Upper lobe of left lung (tissue), 6 donors: ENCODE measurements at regions not wholly inside any gene's neighbourhood (a gene's known extent, or its start where the extent isn't known, plus 50 kb on each side); places are given as distances from the start of the nearest gene placed in this dataset.

Source experiments
- ATAC-seq, 2 donors: fragments of 200-7000 bp; cut with Tn5 transposase; one replicate each; pipeline ENCODE4 v1.9.1; 2022; ENCODE audit warnings: mild to moderate bottlenecking in 2 of 2, moderate library complexity in 2 of 2; ENCODE audit not compliant: low FRiP score in 2 of 2
- DNase-seq, 2 donors: peaks; one replicate each; pipeline ENCODE4 v3.0.0-alpha.2; 2019 to 2020
- H3K27ac ChIP-seq, 4 donors: fragments of 200-600 bp; sonication (generic); one replicate each; pipeline ENCODE4 v1.5.1; 2016 to 2019
- H3K27me3 ChIP-seq, 4 donors: fragments of 200-600 bp; sonication (generic); one replicate each; pipeline ENCODE4 v1.5.1; 2017 to 2019
- H3K36me3 ChIP-seq, 4 donors: fragments of 200-600 bp; sonication (generic); one replicate each; pipeline ENCODE4 v1.5.1; 2016 to 2019
- H3K4me1 ChIP-seq, 4 donors: fragments of 200-600 bp; sonication (generic); one replicate each; pipeline ENCODE4 v1.5.1; 2018 to 2019
- H3K4me3 ChIP-seq, 4 donors: fragments of 200-600 bp; sonication (generic); one replicate each; pipeline ENCODE4 v1.5.1; 2017 to 2019; ENCODE audit warnings: mild to moderate bottlenecking in 2 of 4, moderate library complexity in 1 of 4
- H3K9me3 ChIP-seq, 4 donors: fragments of 200-600 bp; sonication (generic); one replicate each; pipeline ENCODE4 v1.5.1; 2018 to 2019
- EP300 ChIP-seq, 4 donors: sonication (generic); formaldehyde crosslinking; IDR thresholded peaks; one replicate each; pipeline ENCODE4 v1.5.1; 2017; ENCODE audit warnings: antibody characterized with exemption in 4 of 4, control low read depth in 2 of 4
- POLR2A ChIP-seq, 4 donors: fragments of 450-650 bp; IDR thresholded peaks; one replicate each; pipeline ENCODE4 v1.5.1; 2016 to 2017; ENCODE audit warnings: antibody characterized with exemption in 4 of 4, mild to moderate bottlenecking in 2 of 4
- POLR2AphosphoS5 ChIP-seq, 2 donors: sonication (generic); formaldehyde crosslinking; IDR thresholded peaks; one replicate each; pipeline ENCODE4 v1.5.1; 2017; ENCODE audit warnings: antibody characterized with exemption in 2 of 2
- WGBS, 2 donors: methylation state at CpG; one replicate each; pipeline ENCODE4 v1.1.5; 2017 to 2018; 5-methylcytosine and 5-hydroxymethylcytosine counted together
- TF ChIP-seq, protein P1 (sequence below), 6 experiments: fragments of 450-650 bp in 4 of 6; fragments of 200-600 bp in 2 of 6; sonication (generic) in 2 of 6; IDR thresholded peaks; one replicate each; pipeline ENCODE4 v1.5.1; 2016 to 2019; ENCODE audit warnings: antibody characterized with exemption in 6 of 6
- donor health status: DM: no; HTN: no; CAD: no; lungs with moderate emphysema.
- donor health status: DM: no; HTN: yes; CAD: no; lungs with severe emphysema.

DNA sequence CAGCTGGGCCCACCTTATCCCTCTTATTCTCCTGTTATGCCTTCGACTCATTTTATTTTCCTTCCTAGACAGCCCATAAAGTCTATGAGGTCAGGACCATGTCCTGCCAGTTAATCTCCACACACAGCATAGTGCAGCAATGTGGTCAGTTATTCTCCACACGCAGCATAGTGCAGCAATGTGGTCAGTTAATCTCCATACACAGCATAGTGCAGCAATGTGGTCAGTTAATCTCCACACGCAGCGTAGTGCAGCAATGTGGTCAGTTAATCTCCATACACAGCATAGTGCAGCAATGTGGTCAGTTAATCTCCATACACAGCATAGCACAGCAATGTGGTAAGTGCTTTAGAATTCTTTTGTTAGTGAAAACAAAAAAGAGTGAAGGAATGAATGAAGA is 77.8 kb downstream of the TEX36 start:
- H3K27me3 ChIP-seq = no peaks in the 10 kb centered on the region
- H3K9me3 ChIP-seq = no peaks in the 10 kb centered on the region
- no peak overlapping the region for H3K4me3 ChIP-seq
- no peaks in the 10 kb centered on the region for H3K4me1 ChIP-seq
- 70 to 93% methylated on average over 4 of the region's 4 CpGs for WGBS, 2 donors
- no peaks in the 10 kb centered on the region for H3K36me3 ChIP-seq
- no peak for ATAC-seq
- no peak for DNase-seq
- TF ChIP-seq, protein P1, sequence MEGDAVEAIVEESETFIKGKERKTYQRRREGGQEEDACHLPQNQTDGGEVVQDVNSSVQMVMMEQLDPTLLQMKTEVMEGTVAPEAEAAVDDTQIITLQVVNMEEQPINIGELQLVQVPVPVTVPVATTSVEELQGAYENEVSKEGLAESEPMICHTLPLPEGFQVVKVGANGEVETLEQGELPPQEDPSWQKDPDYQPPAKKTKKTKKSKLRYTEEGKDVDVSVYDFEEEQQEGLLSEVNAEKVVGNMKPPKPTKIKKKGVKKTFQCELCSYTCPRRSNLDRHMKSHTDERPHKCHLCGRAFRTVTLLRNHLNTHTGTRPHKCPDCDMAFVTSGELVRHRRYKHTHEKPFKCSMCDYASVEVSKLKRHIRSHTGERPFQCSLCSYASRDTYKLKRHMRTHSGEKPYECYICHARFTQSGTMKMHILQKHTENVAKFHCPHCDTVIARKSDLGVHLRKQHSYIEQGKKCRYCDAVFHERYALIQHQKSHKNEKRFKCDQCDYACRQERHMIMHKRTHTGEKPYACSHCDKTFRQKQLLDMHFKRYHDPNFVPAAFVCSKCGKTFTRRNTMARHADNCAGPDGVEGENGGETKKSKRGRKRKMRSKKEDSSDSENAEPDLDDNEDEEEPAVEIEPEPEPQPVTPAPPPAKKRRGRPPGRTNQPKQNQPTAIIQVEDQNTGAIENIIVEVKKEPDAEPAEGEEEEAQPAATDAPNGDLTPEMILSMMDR (IDR thresholded peaks at IDR 0.05) = no peak
- TF ChIP-seq POLR2AphosphoS5 (IDR thresholded peaks at IDR 0.05) (no peak), EP300 (IDR thresholded peaks at IDR 0.05) (no peak), POLR2A (IDR thresholded peaks at IDR 0.05) (no peak)
- no peak overlapping the region for H3K27ac ChIP-seq

DNA sequence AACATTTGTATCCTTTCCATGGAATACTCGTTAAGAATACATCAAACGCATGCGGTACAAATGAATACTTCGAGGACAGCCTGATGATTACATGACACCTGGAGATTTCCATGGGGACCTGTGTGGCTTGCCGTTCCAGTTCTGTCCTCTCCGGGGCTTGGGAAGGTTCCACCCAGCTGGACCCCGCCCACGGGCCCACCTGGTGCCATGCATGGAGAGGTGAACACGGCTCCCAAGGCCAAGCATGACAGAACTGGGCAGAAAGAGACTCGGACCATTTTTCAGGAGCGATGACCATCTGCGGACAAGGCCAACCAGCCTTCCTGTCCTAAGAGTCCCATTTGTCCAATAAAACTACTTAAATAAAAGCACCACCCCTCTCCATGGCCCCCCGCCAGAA is 80.1 kb downstream of the TEX36 start:
- H3K27me3 ChIP-seq = no peaks in the 10 kb centered on the region
- H3K4me3 ChIP-seq = no peak overlapping the region
- 81 to 85% methylated on average over 8 to 13 of the region's 13 CpGs for WGBS, 2 donors
- no peak overlapping the region for H3K27ac ChIP-seq
- DNase-seq (peak in 1 of 2 donors; percentile 52), ATAC-seq (no peak)
- H3K36me3 ChIP-seq = no peaks in the 10 kb centered on the region
- no peak for TF ChIP-seq POLR2AphosphoS5 (IDR thresholded peaks at IDR 0.05)
- TF ChIP-seq EP300 (IDR thresholded peaks at IDR 0.05) = no peak
- TF ChIP-seq, protein P1 (IDR thresholded peaks at IDR 0.05) = no peak
- no peak for TF ChIP-seq POLR2A (IDR thresholded peaks at IDR 0.05)
- H3K4me1 ChIP-seq = no peaks in the 10 kb centered on the region
- H3K9me3 ChIP-seq = peaks cover 0 to 5% (median 0%) of the 10 kb centered on the region in 4 donors

DNA sequence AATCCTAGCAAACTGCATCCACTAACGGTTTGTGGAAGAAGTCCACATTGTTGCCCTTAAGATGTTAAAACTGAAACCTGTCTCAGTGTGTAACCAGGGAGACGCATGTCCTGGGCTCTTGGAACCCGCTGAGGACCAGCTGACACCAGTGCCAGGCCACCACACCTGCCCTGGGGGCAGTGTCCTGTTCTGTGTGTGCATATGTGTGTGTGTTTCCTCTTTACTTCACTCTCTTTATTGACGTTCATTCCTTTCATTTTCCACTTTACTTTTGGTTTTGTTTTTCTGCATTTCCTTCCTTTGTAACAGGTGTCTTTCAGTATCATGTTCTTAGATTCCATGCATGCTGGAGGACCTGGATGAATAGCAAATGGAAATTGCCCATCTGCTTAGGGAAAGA is 83.8 kb downstream of the TEX36 start:
- no peaks in the 10 kb centered on the region for H3K27me3 ChIP-seq
- DNase-seq (no peak), ATAC-seq (no peak)
- no peak overlapping the region for H3K4me3 ChIP-seq
- peaks cover 0 to 19% (median 14%) of the 10 kb centered on the region in 4 donors for H3K9me3 ChIP-seq
- no peaks in the 10 kb centered on the region for H3K36me3 ChIP-seq
- H3K4me1 ChIP-seq = no peaks in the 10 kb centered on the region
- TF ChIP-seq POLR2A (IDR thresholded peaks at IDR 0.05) (no peak), POLR2AphosphoS5 (IDR thresholded peaks at IDR 0.05) (no peak), EP300 (IDR thresholded peaks at IDR 0.05) (no peak)
- TF ChIP-seq, protein P1 (IDR thresholded peaks at IDR 0.05) = no peak
- H3K27ac ChIP-seq = no peak overlapping the region
- 59 to 64% methylated on average over 4 of the region's 4 CpGs for WGBS, 2 donors

DNA sequence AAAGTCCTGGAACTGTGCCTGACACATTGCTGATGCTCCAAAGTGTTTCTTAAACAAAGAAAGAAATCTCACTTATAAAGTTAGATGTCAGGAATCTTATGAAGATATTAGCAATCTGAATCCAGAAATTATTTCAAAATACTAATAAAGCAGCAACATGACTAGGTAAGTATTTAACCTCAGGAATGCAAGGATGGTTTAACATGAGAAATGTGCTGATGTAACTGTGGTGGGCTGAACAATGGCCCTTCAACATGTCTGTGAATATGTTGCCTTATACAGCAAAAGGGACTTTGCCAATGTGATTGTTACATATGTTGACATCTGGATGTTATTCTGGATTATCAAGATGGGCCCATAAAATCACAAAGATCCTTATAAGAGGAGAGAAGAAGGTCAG is 87.1 kb downstream of the TEX36 start:
- no peak for TF ChIP-seq POLR2A (IDR thresholded peaks at IDR 0.05)
- TF ChIP-seq, protein P1 (IDR thresholded peaks at IDR 0.05) = no peak
- TF ChIP-seq POLR2AphosphoS5 (IDR thresholded peaks at IDR 0.05) = no peak
- no peak for TF ChIP-seq EP300 (IDR thresholded peaks at IDR 0.05)
- Histone ChIP-seq H3K27me3 (no peaks in the 10 kb centered on the region), H3K9me3 (peaks cover 0 to 19% (median 14%) of the 10 kb centered on the region in 4 donors), H3K36me3 (no peaks in the 10 kb centered on the region), H3K27ac (no peak overlapping the region), H3K4me1 (no peaks in the 10 kb centered on the region), H3K4me3 (no peak overlapping the region)
- DNase-seq (no peak), ATAC-seq (no peak)

DNA sequence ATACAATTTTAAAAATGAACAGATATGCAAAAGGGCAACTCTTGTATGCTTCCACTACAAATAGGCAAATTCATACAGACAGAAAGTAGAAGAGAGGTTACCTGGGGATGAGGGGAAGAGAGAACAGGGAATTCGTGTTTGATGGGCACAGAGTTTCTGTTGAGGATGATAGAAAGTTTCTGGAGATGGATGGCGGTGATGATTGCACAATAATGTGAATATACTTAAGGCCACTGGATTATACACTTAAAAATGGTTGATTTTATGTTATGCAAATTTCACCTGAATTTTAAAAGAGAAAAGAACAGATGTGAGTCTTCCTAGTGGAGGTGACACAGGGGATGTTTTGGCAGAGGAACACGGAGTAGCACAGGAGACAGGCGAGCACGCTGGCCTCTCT is 89.3 kb downstream of the TEX36 start:
- no peaks in the 10 kb centered on the region for H3K36me3 ChIP-seq
- TF ChIP-seq POLR2A (IDR thresholded peaks at IDR 0.05) (no peak), POLR2AphosphoS5 (IDR thresholded peaks at IDR 0.05) (no peak), EP300 (IDR thresholded peaks at IDR 0.05) (no peak)
- no peak overlapping the region for H3K27ac ChIP-seq
- no peak for DNase-seq
- H3K4me3 ChIP-seq = no peak overlapping the region
- H3K27me3 ChIP-seq = no peaks in the 10 kb centered on the region
- peaks cover 0 to 19% (median 12%) of the 10 kb centered on the region in 4 donors for H3K9me3 ChIP-seq
- no peaks in the 10 kb centered on the region for H3K4me1 ChIP-seq
- no peak for ATAC-seq
- WGBS, 2 donors = 84 to 87% methylated on average over 5 of the region's 5 CpGs
